ENCODE measurements at regions not wholly inside any gene's neighbourhood (a gene's known extent, or its start where the extent isn't known, plus 50 kb on each side); places are given as distances from the start of the nearest gene placed in this dataset.
"Not testable (repeated sequence)": the region's sequence is repeated elsewhere in the genome, so short reads cannot be mapped to it uniquely, and the experiment has no call there.

GRCh38 chr11:87628026-87628580 lies 547.1 kb downstream of the RAB38 start:
- DNase-seq, result no peak

- DNase-seq, result not testable (repeated sequence)
Observed at GRCh38 chr11:87623531-87624365, 551.5 kb downstream of the RAB38 start.

GRCh38 chr11:87616511-87616910 lies 558.7 kb downstream of the RAB38 start:
- no peak for DNase-seq

- DNase-seq, result no peak
Observed at GRCh38 chr11:87604350-87604749, 566.6 kb downstream of the TMEM135 start.

GRCh38 chr11:87603887-87604286 lies 566.2 kb downstream of the TMEM135 start:
- no peak for DNase-seq

GRCh38 chr11:87602776-87603175 lies 565.0 kb downstream of the TMEM135 start:
- no peak for DNase-seq

GRCh38 chr11:87600938-87601337 lies 563.2 kb downstream of the TMEM135 start:
- no peak for DNase-seq

- DNase-seq, result no peak
Observed at GRCh38 chr11:87597725-87598124, 560.0 kb downstream of the TMEM135 start.

GRCh38 chr11:87596176-87596575 lies 558.4 kb downstream of the TMEM135 start:
- DNase-seq, result no peak

- no peak for DNase-seq
Observed at GRCh38 chr11:87589082-87589481, 551.3 kb downstream of the TMEM135 start.

- DNase-seq, result not testable (repeated sequence)
Observed at GRCh38 chr11:87585613-87586012, 547.9 kb downstream of the TMEM135 start.

- no peak for DNase-seq
Observed at GRCh38 chr11:87583931-87584330, 546.2 kb downstream of the TMEM135 start.

- no peak for DNase-seq
Observed at GRCh38 chr11:87575088-87575487, 537.4 kb downstream of the TMEM135 start.

GRCh38 chr11:87574193-87574592 lies 536.5 kb downstream of the TMEM135 start:
- no peak for DNase-seq

GRCh38 chr11:87573708-87574107 lies 536.0 kb downstream of the TMEM135 start:
- no peak for DNase-seq

GRCh38 chr11:87572881-87573280 lies 535.1 kb downstream of the TMEM135 start:
- no peak for DNase-seq

- DNase-seq, result no peak
Observed at GRCh38 chr11:87560352-87560751, 522.6 kb downstream of the TMEM135 start.

- DNase-seq, result not testable (repeated sequence)
Observed at GRCh38 chr11:87559852-87560251, 522.1 kb downstream of the TMEM135 start.

- no peak for DNase-seq
Observed at GRCh38 chr11:87555101-87555500, 517.4 kb downstream of the TMEM135 start.

- no peak for DNase-seq
Observed at GRCh38 chr11:87548797-87549196, 511.1 kb downstream of the TMEM135 start.

GRCh38 chr11:87545858-87546257 lies 508.1 kb downstream of the TMEM135 start:
- DNase-seq, result no peak

GRCh38 chr11:87539596-87539995 lies 501.9 kb downstream of the TMEM135 start:
- no peak for DNase-seq

GRCh38 chr11:87536565-87536964 lies 498.8 kb downstream of the TMEM135 start:
- DNase-seq, result no peak

GRCh38 chr11:87536016-87536415 lies 498.3 kb downstream of the TMEM135 start:
- DNase-seq, result no peak

- no peak for DNase-seq
Observed at GRCh38 chr11:87535513-87535912, 497.8 kb downstream of the TMEM135 start.
